H54 (cell line): ENCODE measurements at regions not wholly inside any gene's neighbourhood (a gene's known extent, or its start where the extent isn't known, plus 50 kb on each side); places are given as distances from the start of the nearest gene placed in this dataset.
"Not testable (repeated sequence)": the region's sequence is repeated elsewhere in the genome, so short reads cannot be mapped to it uniquely, and the experiment has no call there.

Experiments
- DNase-seq: peaks from one replicate; pipeline ENCODE4 v3.0.0; 2011; ENCODE audit warnings: low spot score, mixed read lengths; ENCODE audit not compliant: insufficient read length
- FAIRE-seq: peaks from 3 replicates; lab custom pipeline; 2011; peaks lifted over from hg19 to GRCh38; lab: Jason Lieb, UNC
- POLR2A ChIP-seq: IDR thresholded peaks from 2 replicates; pipeline ENCODE4 v1.6.1; 2011; ENCODE audit warnings: low read depth, mild to moderate bottlenecking, low read length

- DNase-seq (no peak), FAIRE-seq (no peak)
- no peak for TF ChIP-seq POLR2A
Measured at GRCh38 chr2:184370954-184371353, 227.4 kb upstream of the ZNF804A start.

- no peak for DNase-seq
- FAIRE-seq = no peak
- TF ChIP-seq POLR2A = no peak
Measured at GRCh38 chr2:184371641-184372040, 226.7 kb upstream of the ZNF804A start.

- TF ChIP-seq POLR2A = no peak
- DNase-seq (no peak), FAIRE-seq (no peak)
Measured at GRCh38 chr2:184372484-184372883, 225.8 kb upstream of the ZNF804A start.

- FAIRE-seq = no peak
- TF ChIP-seq POLR2A = no peak
- no peak for DNase-seq
Measured at GRCh38 chr2:184394642-184395041, 203.7 kb upstream of the ZNF804A start.

GRCh38 chr2:184402381-184402780, 195.9 kb upstream of the ZNF804A start:
- no peak for DNase-seq
- no peak for TF ChIP-seq POLR2A
- no peak for FAIRE-seq

- FAIRE-seq, DNase-seq: not testable (repeated sequence)
Measured at GRCh38 chr2:184407041-184407630, 191.2 kb upstream of the ZNF804A start.

- FAIRE-seq = no peak
- TF ChIP-seq POLR2A = no peak
Measured at GRCh38 chr2:184410160-184410559, 188.2 kb upstream of the ZNF804A start.

GRCh38 chr2:184413221-184413620, 185.1 kb upstream of the ZNF804A start:
- no peak for TF ChIP-seq POLR2A
- FAIRE-seq (no peak), DNase-seq (no peak)

More at GRCh38 chr2:184410160-184410559, 188.2 kb upstream of the ZNF804A start:
- DNase-seq = no peak

GRCh38 chr2:184413671-184414229, 184.6 kb upstream of the ZNF804A start:
- FAIRE-seq (no peak), DNase-seq (no peak)
- TF ChIP-seq POLR2A = no peak

GRCh38 chr2:184416146-184416913, 182.0 kb upstream of the ZNF804A start:
- no peak for TF ChIP-seq POLR2A
- FAIRE-seq = no peak
- DNase-seq = no peak

- no peak for TF ChIP-seq POLR2A
- FAIRE-seq (no peak), DNase-seq (no peak)
Measured at GRCh38 chr2:184419744-184420143, 178.6 kb upstream of the ZNF804A start.

- DNase-seq, FAIRE-seq: not testable (repeated sequence)
Measured at GRCh38 chr2:184421456-184421855, 176.9 kb upstream of the ZNF804A start.

- no peak for DNase-seq
- TF ChIP-seq POLR2A = no peak
- FAIRE-seq = no peak
Measured at GRCh38 chr2:184425083-184425482, 173.2 kb upstream of the ZNF804A start.

- no peak for TF ChIP-seq POLR2A
- FAIRE-seq (no peak), DNase-seq (no peak)
Measured at GRCh38 chr2:184444217-184444616, 154.1 kb upstream of the ZNF804A start.
